NCI-H146 (cell line): ENCODE measurements at regions not wholly inside any gene's neighbourhood (a gene's known extent, or its start where the extent isn't known, plus 50 kb on each side); places are given as distances from the start of the nearest gene placed in this dataset.

Experiments
- DNase-seq: peaks from one replicate; lab custom pipeline; 2025; lab: John Stamatoyannopoulos, UW

- DNase-seq: no peak
Measured at GRCh38 chr2:153420394-153420793, 58.2 kb downstream of the RPRM start.

- DNase-seq: no peak
Measured at GRCh38 chr2:153417077-153417476, 61.5 kb downstream of the RPRM start.

GRCh38 chr2:153416071-153416470 is 62.5 kb downstream of the RPRM start:
- no peak for DNase-seq

DNA sequence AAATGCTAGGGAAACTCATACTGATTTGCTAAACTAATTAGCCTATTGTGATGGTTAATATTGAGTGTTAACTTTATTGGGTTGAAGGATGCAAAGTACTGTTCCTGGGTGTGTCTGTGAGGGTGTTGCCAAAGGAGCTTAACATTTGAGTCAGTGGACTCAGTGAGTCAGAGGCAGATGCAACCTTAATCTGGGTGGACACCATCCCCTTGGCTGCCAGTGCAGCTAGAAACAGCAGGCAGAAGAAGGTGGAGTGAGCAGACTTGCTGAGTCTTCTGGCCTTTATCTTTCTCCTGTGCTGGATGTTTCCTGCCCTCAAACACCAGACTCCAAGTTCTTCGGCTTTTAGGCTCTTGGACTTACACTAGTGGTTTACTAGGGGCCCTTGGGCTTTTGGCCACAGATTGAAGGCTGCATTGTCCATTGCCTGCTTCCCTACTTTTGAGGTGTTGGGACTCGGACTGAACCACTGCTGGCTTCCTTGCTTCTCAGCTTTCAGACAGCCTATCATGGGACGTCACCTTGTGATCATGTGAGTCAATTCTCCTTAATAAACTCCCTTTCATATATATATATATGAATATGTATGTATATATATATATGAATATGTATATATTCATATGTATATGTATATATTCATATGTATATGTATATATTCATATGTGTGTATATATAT is 69.7 kb downstream of the RPRM start:
- no peak for DNase-seq

GRCh38 chr2:153405196-153405595 is 73.4 kb downstream of the RPRM start:
- no peak for DNase-seq

GRCh38 chr2:153404792-153405191 is 73.8 kb downstream of the RPRM start:
- DNase-seq: no peak

GRCh38 chr2:153403940-153404339 is 74.6 kb downstream of the RPRM start:
- DNase-seq: no peak

- DNase-seq: peak; percentile 3
Measured at GRCh38 chr2:153403352-153403751, 75.2 kb downstream of the RPRM start.

DNA sequence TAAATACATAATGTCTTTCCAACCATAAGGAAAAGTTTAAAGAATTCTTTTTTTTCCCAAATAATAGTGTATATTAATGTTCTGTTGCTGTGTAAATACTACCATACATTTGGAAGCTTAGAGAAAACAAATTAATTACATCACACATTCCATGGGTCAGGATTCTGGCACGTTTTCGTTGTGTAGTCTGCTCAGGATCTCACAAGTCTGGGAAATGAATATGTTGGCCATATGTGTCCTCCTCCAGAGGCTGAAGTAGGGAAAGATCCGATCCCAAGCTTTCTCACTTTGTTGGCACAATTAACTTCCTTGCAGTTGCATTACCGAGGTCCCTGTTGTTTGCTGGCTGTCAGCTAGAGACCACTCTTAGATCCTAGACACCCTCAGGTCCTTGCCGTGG is 83.9 kb downstream of the RPRM start:
- no peak for DNase-seq

GRCh38 chr2:153394247-153394646 is 84.3 kb downstream of the RPRM start:
- no peak for DNase-seq

- DNase-seq: no peak
Measured at GRCh38 chr2:153393518-153393917, 85.0 kb downstream of the RPRM start.

DNA sequence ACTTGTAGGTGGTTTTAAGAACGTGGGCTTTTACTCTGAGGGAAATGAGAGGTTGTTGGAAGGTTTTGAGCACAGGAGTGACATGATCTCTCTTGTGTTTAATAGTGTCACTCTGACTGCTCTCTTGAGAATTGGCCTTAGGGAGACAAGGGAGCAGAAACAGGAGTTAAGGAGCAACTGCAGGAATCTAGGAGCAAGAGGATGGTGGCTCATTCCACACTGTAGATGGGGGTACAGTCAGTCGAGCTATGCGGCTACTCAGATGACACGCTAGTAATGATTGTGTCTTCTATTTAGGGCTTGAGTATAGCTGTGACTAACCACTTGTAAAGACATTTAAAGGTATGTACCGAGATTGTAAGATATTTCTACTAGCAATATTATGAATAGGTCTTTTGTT is 87.4 kb downstream of the RPRM start:
- no peak for DNase-seq

DNA sequence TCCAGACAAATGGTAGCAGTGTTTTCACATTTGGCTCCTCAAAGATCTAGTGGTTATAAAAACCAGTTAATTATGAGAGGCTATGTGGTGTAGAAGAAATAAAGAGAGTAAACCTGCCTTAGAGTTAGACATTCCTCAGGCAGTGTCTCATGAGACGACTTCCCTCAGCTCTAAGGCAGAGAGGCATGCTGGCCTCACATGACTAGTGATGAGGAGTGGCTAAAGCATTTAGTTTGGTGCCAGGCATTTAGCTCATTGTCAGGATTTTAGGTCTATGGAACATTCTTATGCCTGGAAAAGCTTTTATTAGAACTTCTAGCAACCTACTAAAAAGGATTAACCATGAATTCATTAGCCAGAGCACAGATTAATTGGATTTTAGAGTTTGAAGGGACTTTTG is 90.3 kb downstream of the RPRM start:
- DNase-seq: no peak

GRCh38 chr2:153387203-153387602 is 91.4 kb downstream of the RPRM start:
- DNase-seq: no peak

- no peak for DNase-seq
Measured at GRCh38 chr2:153386481-153386897, 92.1 kb downstream of the RPRM start.

DNA sequence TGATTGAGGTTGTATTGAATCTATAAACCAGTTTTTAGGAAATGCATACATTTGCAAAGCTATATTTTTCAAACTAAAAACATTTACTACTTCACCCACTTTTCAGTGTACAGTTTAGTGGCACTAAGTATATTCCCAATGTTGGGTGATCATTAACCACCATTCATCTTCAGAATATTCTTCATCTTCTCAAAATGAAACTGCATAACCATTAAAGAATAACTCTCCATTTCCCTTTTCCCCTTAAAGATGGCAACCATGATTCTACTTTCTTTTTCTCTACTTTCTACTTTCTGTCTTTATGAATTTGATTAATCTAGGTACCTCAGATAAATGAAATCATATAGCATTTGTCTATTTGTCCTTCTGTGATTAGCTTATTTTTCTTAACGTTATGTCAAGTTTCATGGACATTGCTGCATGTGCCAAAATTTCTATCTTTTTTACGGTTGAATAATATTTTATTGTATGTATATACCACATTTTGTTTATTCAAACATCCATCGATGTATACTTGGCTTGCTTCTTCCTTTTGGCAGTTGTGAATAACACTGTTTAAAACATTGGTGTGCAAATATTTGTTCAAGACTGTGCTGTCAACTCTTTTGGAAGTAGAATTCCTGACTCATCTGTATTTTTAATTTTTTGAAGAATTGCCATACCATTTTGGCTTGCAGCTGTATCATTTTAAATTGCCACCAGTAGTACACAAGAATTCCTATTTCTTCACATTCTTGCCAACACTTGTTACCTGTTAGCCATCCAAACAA is 104.9 kb downstream of the RPRM start:
- no peak for DNase-seq

- no peak for DNase-seq
Measured at GRCh38 chr2:153360239-153360638, 118.3 kb downstream of the RPRM start.

- no peak for DNase-seq
Measured at GRCh38 chr2:153354377-153354776, 124.2 kb downstream of the RPRM start.

- DNase-seq: no peak
Measured at GRCh38 chr2:153349603-153350002, 129.0 kb downstream of the RPRM start.

DNA sequence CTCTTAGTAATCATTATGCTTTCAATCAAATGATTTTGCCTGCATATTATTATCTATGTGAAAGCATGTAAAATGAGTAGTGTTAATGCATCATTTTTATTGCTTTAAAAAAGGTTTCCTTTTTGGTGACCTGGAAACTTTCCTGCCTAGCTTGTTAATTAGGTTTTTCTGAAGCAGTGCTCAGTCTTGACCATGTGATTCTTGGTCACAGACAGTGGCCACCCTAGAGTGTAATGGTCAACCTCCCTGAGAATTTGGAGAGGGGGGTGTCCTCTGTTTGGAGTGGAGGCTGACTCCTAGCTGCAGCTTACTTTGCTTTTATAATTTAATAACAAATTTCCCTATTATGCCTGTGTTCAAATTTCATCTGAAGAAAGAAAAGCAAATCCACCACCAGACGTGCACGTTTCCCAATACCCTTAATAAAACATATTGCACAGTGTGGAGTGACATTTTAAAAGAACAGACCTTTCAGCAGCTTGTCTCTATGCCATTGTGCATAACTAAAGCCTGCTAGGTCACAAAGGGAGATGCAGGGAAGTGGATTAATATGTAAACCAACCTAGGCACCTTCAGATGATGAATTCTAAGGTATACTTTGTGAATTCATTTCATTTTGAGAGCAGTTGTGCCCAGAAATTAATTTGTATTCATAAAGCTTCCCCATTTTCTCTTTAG is 130.6 kb downstream of the RPRM start:
- no peak for DNase-seq

- no peak for DNase-seq
Measured at GRCh38 chr2:153320879-153321278, 157.7 kb downstream of the RPRM start.

DNA sequence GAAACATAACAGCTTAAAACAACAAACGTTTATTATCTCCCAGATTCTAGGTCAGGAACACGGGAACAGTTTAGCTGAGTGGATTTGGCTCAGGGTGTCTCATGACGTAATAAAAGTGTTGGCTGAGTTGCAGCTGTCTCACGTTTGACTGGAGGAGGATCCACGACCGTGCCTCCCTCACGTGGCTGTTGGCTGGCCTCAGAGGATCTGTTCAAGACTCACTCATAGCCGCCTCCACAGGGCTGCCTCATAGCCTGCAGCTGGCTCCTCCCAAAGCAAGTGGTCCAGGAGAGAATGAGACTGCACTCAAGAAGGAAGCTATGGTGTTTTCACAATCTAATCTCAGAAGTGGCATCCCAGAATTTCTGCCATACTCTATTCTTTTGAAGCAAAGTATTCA is 167.1 kb downstream of the RPRM start:
- no peak for DNase-seq

DNA sequence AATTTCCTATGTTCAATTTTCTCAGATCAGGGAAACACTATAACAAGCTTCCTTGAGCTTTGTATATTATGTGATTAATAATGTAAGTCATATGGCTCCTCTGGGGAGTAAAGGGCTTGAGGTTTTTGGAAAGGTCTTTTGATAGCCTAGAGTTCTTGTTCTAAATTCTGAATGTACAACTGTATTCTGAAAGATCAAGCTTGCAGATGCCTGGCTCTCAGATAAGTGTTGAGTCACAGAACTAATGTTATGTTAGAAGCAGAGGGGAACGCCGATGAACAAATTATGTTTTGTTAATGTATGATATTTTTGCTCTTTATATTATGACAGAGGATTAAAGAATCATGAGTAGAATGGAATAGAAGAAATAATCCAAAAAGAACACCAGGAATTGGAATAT is 170.1 kb downstream of the RPRM start:
- DNase-seq: no peak
